ENCODE measurements at regions not wholly inside any gene's neighbourhood (a gene's known extent, or its start where the extent isn't known, plus 50 kb on each side); places are given as distances from the start of the nearest gene placed in this dataset.

- Histone ChIP-seq H3K27me3 (ENCODE audit: insufficient read depth, low read length) (no peaks in the 10 kb centered on the region), H3K4me3 (replicated peaks in 1 of 2; ENCODE audit: low read depth in 1 of 2, low read length in 2 of 2) (no peak overlapping the region), H3K27ac (ENCODE audit: low read depth, low read length) (no peak overlapping the region), H3K9ac (ENCODE audit: low read length) (no peak overlapping the region), H3K4me1 (ENCODE audit: control insufficient read depth in 1 of 2, insufficient read depth in 2 of 2, low read length in 2 of 2) (no peaks in the 10 kb centered on the region), H2AFZ (ENCODE audit: low read depth, low read length, poor library complexity, severe bottlenecking) (no peak overlapping the region), H3K36me3 (ENCODE audit: control insufficient read depth in 1 of 2, insufficient read depth in 2 of 2, low read length in 2 of 2) (no peaks in the 10 kb centered on the region), H4K20me1 (ENCODE audit: insufficient read depth) (no peaks in the 10 kb centered on the region), H3K79me2 (ENCODE audit: insufficient read depth, low read length) (peaks cover 6% of the 10 kb centered on the region; the same call in 1 of the 2 replicates), H3K9me3 (ENCODE audit: control insufficient read depth in 1 of 2, insufficient read depth in 1 of 2, low read depth in 1 of 2, low read length in 2 of 2) (no peaks in the 10 kb centered on the region), H3K4me2 (ENCODE audit: low read length) (no peak overlapping the region), H3K9me2 (ENCODE audit: insufficient read depth) (no peaks in the 10 kb centered on the region)
- ATAC-seq: no peak
- no peak for DNase-seq (ENCODE audit: low read depth, low spot score)
- BruUV-seq (replicated peaks): no TSS peak
- ChIA-PET POLR2A (no interaction called here), RAD21 (ENCODE audit: low non-redundant PET in 1 of 2, low total read pairs in 2 of 2, uncharacterized antibody in 2 of 2, unreplicated experiment in 2 of 2) (no interaction called here), CTCF (no interaction called here)
- intact Hi-C loops (cut with micrococcal nuclease): no loop called here
- TF ChIP-seq ZBTB33 (IDR thresholded peaks at IDR 0.05; ENCODE audit: extremely low read depth, insufficient replicate concordance, low read length): no peak
- no peak for TF ChIP-seq EZH2phosphoT487 (IDR thresholded peaks at IDR 0.05; ENCODE audit: borderline replicate concordance)
- no peak for TF ChIP-seq EZH2 (IDR thresholded peaks at IDR 0.05)
- no peak for TF ChIP-seq CBX3 (IDR thresholded peaks at IDR 0.05; ENCODE audit: low read depth)
- TF ChIP-seq CTCF (IDR thresholded peaks at IDR 0.05 in 2 of 3, conservative IDR thresholded peaks at IDR 0.05 in 1 of 3; ENCODE audit: borderline replicate concordance in 1 of 3, insufficient read depth in 1 of 3, low read depth in 2 of 3, low read length in 2 of 3): no peak
- no peak for TF ChIP-seq POLR2AphosphoS5 (IDR thresholded peaks at IDR 0.05; ENCODE audit: low read depth, low read length)
- no peak for TF ChIP-seq EGR1 (IDR thresholded peaks at IDR 0.05; ENCODE audit: low read depth)
- TF ChIP-seq ZFX (IDR thresholded peaks at IDR 0.05): no peak
- TF ChIP-seq TCF7L2 (IDR thresholded peaks at IDR 0.05; ENCODE audit: borderline replicate concordance, extremely low read depth, insufficient read depth, insufficient read length): no peak
- TF ChIP-seq SP1 (IDR thresholded peaks at IDR 0.05; ENCODE audit: low read depth): no peak
- no peak for TF ChIP-seq CEBPB (IDR thresholded peaks at IDR 0.05; ENCODE audit: low read depth)
- TF ChIP-seq REST (IDR thresholded peaks at IDR 0.05; ENCODE audit: low read depth): no peak
- TF ChIP-seq ATF3 (IDR thresholded peaks at IDR 0.05): no peak
- no peak for TF ChIP-seq YY1 (IDR thresholded peaks at IDR 0.05; ENCODE audit: extremely low read depth, insufficient replicate concordance, low read depth, low read length)
- no peak for TF ChIP-seq JUND (IDR thresholded peaks at IDR 0.05)
- TF ChIP-seq FOSL1 (IDR thresholded peaks at IDR 0.05; ENCODE audit: low read depth): no peak
- no peak for TF ChIP-seq ELF1 (IDR thresholded peaks at IDR 0.05; ENCODE audit: borderline replicate concordance, low read depth)
- no peak for TF ChIP-seq SIN3A (IDR thresholded peaks at IDR 0.05; ENCODE audit: low read depth)
- TF ChIP-seq POLR2A (IDR thresholded peaks at IDR 0.05; ENCODE audit: borderline replicate concordance, extremely low read depth, insufficient read depth, insufficient read length): no peak
These were observed 93.7 kb downstream of the ELAPOR2 start for GRCh38 chr7:86965727-86966120.

Data from HCT116 (cell line).